Fibroblast of upper back skin (primary cell): ENCODE measurements at regions not wholly inside any gene's neighbourhood (a gene's known extent, or its start where the extent isn't known, plus 50 kb on each side); places are given as distances from the start of the nearest gene placed in this dataset.
A peak's percentile ranks its signal among the peaks of the same experiment; 100 is the strongest.

Experiments used
- DNase-seq: peaks from one replicate; pipeline ENCODE4 v3.0.0-alpha.2; 2013

- DNase-seq, result no peak
These were observed 218.1 kb upstream of the CDH8 start for GRCh38 chr16:62254372-62254771.

DNA sequence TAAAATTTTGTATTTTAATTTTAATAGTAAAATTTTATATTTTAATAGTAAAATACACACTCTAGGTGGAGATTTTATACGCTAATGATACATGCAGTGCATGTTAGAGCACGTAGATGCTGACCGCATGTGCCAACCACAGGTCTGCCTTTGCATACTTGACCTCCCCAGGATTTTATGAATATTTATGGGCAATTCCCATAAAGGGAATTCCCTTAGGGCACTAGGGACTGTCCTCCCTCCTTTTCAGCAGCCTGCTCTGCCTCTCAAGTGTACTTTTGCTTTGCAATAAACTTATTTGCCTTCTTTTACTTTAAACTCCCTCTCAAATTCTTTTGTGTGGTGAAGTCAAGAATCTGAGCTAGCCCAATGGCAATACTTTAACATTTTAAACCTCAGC is 217.7 kb upstream of the CDH8 start:
- no peak for DNase-seq

GRCh38 chr16:62249069-62249468 is 212.8 kb upstream of the CDH8 start:
- no peak for DNase-seq

GRCh38 chr16:62240722-62241121 is 204.5 kb upstream of the CDH8 start:
- DNase-seq, result no peak

- peak; percentile 55 for DNase-seq
These were observed 189.4 kb upstream of the CDH8 start for GRCh38 chr16:62225675-62226074.

GRCh38 chr16:62224646-62225209 is 188.5 kb upstream of the CDH8 start:
- no peak for DNase-seq

- no peak for DNase-seq
These were observed 180.6 kb upstream of the CDH8 start for GRCh38 chr16:62216837-62217236.

- no peak for DNase-seq
These were observed 177.5 kb upstream of the CDH8 start for GRCh38 chr16:62213763-62214162.

GRCh38 chr16:62208934-62209333 is 172.7 kb upstream of the CDH8 start:
- DNase-seq, result no peak

- DNase-seq, result no peak
These were observed 169.2 kb upstream of the CDH8 start for GRCh38 chr16:62205459-62205858.

DNA sequence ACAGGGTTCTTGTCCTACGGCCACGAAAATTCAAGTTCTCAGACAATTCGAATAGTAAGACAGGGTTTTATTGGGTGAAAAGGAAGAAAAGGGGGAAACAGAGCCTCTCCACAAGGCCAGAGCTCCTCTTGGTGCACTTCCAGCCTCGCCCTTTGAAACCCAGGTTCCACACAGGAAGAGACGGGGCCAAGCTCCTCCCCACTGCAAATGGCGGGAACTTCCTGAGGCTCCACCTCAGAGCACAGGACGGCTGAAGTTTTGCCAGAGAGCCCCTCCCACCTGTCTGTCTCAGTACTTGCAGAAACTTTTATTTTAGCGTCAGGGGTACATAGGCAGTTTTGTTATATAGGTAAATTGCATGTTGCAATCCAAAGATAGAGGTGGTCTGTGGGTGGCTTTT is 165.7 kb upstream of the CDH8 start:
- DNase-seq, result no peak

DNA sequence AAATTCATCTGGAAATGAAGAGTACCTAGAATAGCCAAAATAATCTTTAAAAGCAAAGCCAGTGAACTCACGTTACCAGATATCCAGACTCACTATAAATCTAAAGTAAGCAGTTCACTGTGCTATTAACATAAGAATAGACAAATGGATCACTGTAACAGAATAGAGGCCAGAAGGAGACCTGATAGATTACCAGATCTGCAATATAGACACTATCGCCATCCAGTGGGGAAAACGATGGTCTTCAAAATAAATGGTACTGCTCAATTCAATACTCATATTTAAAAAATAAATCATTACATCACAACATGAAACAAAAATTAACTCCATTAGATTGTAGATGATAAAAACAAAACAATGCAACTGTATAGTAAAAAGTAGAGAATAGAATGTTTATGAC is 158.6 kb upstream of the CDH8 start:
- DNase-seq, result peak; percentile 11

GRCh38 chr16:62190426-62190825 is 154.2 kb upstream of the CDH8 start:
- peak; percentile 36 for DNase-seq

DNA sequence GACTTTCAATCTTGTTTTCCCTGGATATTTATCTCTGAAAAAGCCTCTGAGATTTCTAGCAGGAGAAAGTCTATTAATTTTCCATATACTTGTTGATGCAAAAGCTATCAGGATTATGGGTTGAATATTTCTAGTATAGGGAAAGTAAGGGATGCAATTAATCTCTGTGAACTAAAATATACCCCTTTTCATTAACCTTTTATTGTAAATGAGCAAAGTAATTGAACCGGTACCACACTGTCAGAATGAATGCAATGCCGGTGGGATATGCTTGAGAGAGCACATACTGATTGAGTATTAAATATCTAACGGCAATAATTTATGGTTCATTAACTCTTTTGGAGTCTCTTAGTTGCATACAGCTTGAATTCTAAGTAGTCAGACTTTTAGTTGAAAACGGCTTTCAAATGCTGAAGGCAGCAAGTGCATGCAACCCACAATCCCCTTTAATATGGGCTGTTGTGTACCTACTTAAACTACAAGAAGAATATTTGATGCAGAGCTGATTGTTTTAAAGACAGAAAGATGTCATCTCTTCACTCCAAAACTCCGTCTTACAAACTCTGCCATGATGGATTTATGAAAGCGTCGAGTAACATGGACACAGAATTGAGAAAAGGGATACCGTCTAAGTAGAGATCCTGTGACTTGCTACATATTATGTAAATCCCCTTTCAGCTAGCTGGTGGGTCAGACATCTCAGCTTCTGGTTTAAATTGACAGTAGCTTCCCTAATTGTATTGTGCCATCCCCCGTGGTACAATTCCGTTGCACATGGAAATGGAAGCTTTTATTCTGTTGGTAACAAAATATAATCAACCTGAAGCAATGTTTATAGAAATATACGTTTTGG is 141.3 kb upstream of the CDH8 start:
- no peak for DNase-seq

DNA sequence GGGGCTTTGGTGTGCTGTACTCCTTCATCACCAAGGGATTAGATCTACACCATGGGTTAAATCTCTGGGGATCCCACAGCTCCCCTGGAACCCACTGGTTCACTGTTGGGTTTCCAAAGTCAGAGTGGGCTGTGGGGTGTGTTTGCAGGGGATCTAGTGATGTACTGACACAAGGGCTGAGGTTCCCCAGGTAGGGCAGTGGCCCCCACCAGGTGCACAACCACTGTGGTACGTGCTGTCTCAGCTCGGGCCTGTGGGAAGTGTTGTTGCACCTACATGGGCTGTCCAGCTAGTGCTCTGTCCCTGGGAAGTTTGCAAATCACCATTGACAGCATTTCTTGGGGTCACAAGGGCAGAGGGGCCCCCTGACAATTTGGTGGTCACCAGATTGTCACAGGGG is 134.4 kb upstream of the CDH8 start:
- no peak for DNase-seq

GRCh38 chr16:62167551-62167950 is 131.3 kb upstream of the CDH8 start:
- no peak for DNase-seq

DNA sequence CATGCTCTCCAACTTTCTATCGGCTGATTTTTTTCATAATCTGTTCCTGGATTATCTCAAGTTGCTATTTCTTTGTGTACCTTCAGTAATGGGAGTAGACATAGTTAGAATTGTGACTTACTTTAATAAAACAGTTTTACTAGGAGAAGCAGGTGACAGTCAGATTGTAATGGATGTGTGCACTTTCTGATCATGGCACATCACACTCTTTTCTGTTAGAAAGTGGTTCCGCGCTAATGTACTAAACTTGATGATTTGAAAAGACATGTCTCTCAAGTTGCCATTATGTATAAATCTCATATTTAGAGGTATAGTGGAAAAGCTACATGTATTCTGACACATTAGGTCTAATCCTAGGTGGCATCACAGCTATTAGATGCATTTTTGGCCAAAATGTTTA is 121.3 kb upstream of the CDH8 start:
- no peak for DNase-seq

- DNase-seq, result no peak
These were observed 120.7 kb upstream of the CDH8 start for GRCh38 chr16:62156971-62157370.

GRCh38 chr16:62149631-62150030 is 113.4 kb upstream of the CDH8 start:
- peak; percentile 92 for DNase-seq

GRCh38 chr16:62137996-62138395 is 101.8 kb upstream of the CDH8 start:
- DNase-seq, result no peak

DNA sequence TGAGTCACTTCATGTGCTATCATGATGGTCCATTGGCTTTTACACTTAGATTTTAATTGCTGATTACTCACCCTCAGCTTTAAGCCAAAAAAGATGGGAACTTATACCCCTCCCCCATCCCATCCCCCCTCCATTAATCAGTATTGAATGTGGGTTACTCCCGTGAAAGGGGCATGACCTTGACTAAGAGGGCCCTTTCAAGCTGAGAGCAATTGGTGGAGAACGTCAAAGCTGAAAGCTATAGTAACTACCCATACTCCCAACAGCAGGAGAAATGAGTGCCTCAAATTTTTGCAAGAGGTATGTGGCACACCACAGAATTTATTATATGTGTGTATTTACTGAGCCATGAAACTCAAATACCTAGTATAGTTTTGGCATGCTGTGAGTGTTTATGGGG is 99.7 kb upstream of the CDH8 start:
- DNase-seq, result peak; percentile 95

GRCh38 chr16:62135446-62135845 is 99.2 kb upstream of the CDH8 start:
- peak; percentile 76 for DNase-seq

DNA sequence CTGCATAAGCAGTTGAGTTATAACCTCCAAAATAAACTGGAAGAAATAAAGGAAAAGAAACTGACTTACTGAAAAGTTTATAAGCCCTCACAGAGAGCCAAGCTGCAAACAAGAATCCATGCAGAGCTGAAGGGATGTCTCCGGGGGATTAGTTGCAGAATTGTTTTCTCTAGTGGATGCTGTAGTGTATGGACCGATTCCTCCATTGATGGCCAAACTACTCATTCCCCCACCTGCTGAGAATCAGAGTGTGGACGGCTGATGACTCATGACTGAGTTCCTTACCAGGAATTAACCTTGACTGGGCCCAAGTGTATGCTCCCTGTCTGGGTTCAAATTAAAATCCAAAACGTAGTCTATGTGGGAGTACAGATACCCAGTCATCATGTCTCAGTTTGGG is 93.9 kb upstream of the CDH8 start:
- DNase-seq, result peak; percentile 35

- no peak for DNase-seq
These were observed 69.0 kb upstream of the CDH8 start for GRCh38 chr16:62105244-62105643.

GRCh38 chr16:62102588-62102987 is 66.3 kb upstream of the CDH8 start:
- DNase-seq, result peak; percentile 7
